H1 (cell line): ENCODE measurements at regions not wholly inside any gene's neighbourhood (a gene's known extent, or its start where the extent isn't known, plus 50 kb on each side); places are given as distances from the start of the nearest gene placed in this dataset.

Experiments
- CEBPB ChIP-seq: IDR thresholded peaks from 2 replicates; pipeline ENCODE4 v1.6.1; 2012; ENCODE audit warnings: low read depth, low read length
- CREB1 ChIP-seq: IDR thresholded peaks from 2 replicates; pipeline ENCODE4 v1.6.1; 2012; ENCODE audit warnings: inconsistent platforms
- CTCF ChIP-seq, 3 experiments: IDR thresholded peaks; 1 replicate in 2 of 3; 2 replicates in 1 of 3; pipeline versions ENCODE4 v1.5.1 to v1.6.1; 2011; ENCODE audit warnings: low read length in 3 of 3, mild to moderate bottlenecking in 3 of 3, inconsistent platforms in 2 of 3, low read depth in 1 of 3, moderate library complexity in 1 of 3; ENCODE audit not compliant: insufficient read depth in 1 of 3; ENCODE audit errors: control extremely low read depth in 1 of 3
- GABPA ChIP-seq: IDR thresholded peaks from 2 replicates; pipeline ENCODE4 v1.6.1; 2011; ENCODE audit warnings: mild to moderate bottlenecking, low read length, moderate library complexity, borderline replicate concordance; ENCODE audit not compliant: insufficient read depth
- GTF2F1 ChIP-seq: IDR thresholded peaks from 2 replicates; pipeline ENCODE4 v1.6.1; 2012; ENCODE audit warnings: low read depth, low read length, improper control_type of control experiment, borderline replicate concordance
- JUND ChIP-seq: IDR thresholded peaks from 2 replicates; pipeline ENCODE4 v1.6.1; 2011; ENCODE audit warnings: mild to moderate bottlenecking, improper control_type of control experiment, low read length
- POLR2A ChIP-seq, 2 experiments: IDR thresholded peaks; 1 replicate in 1 of 2; 2 replicates in 1 of 2; pipeline ENCODE4 v1.6.1; 2011; ENCODE audit warnings: low read depth in 2 of 2, low read length in 2 of 2, mild to moderate bottlenecking in 2 of 2; ENCODE audit errors: control extremely low read depth in 1 of 2
- POLR2AphosphoS5 ChIP-seq: IDR thresholded peaks from 2 replicates; pipeline ENCODE4 v1.6.1; 2011; ENCODE audit warnings: low read depth, low read length
- TAF1 ChIP-seq: IDR thresholded peaks from 2 replicates; pipeline ENCODE4 v1.6.1; 2011; ENCODE audit warnings: mild to moderate bottlenecking, low read depth, low read length
- TCF12 ChIP-seq: IDR thresholded peaks from 2 replicates; pipeline ENCODE4 v1.6.1; 2011; ENCODE audit warnings: low read depth, mild to moderate bottlenecking, low read length
- USF2 ChIP-seq: IDR thresholded peaks from 2 replicates; pipeline ENCODE4 v1.6.1; 2011; ENCODE audit warnings: low read length, improper control_type of control experiment
- ZNF274 ChIP-seq: IDR thresholded peaks from 2 replicates; pipeline ENCODE4 v1.7.0; 2012; ENCODE audit warnings: low read length, borderline replicate concordance; ENCODE audit errors: extremely low read depth

GRCh38 chr10:6748981-6749635, 169.0 kb upstream of the PRKCQ start:
- TF ChIP-seq TCF12 (no peak), GABPA (no peak), GTF2F1 (no peak), POLR2AphosphoS5 (no peak), TAF1 (no peak), USF2 (no peak), JUND (no peak), POLR2A (IDR thresholded peaks at IDR 0.05; ENCODE audit: control extremely low read depth in 1 of 2, low read depth in 2 of 2, low read length in 2 of 2) (no peak), CREB1 (no peak), ZNF274 (no peak), CEBPB (no peak), CTCF (IDR thresholded peaks at IDR 0.05; ENCODE audit: control extremely low read depth in 1 of 3, insufficient read depth in 1 of 3, low read depth in 1 of 3, low read length in 3 of 3) (no peak)
